Loucy (cell line): ENCODE measurements at regions not wholly inside any gene's neighbourhood (a gene's known extent, or its start where the extent isn't known, plus 50 kb on each side); places are given as distances from the start of the nearest gene placed in this dataset.

ENCODE experiments used
- H2AFZ ChIP-seq: fragments of 200-600 bp; sonication (generic); 2 replicates; pipeline ENCODE4 v1.6.0; 2016; ENCODE audit warnings: antibody characterized with exemption, mild to moderate bottlenecking, low read length, moderate library complexity
- H3F3A ChIP-seq: fragments of 200-600 bp; 2 replicates; pipeline ENCODE4 v1.6.0; 2016; ENCODE audit warnings: antibody characterized with exemption, low read depth, mild to moderate bottlenecking
- H3K27me3 ChIP-seq: fragments of 200-600 bp; sonication (generic); 2 replicates; pipeline ENCODE4 v1.6.1; 2014; ENCODE audit warnings: low read length, mild to moderate bottlenecking; ENCODE audit not compliant: insufficient read depth, poor library complexity, severe bottlenecking
- H3K36me3 ChIP-seq: fragments of 200-600 bp; sonication (generic); 2 replicates; pipeline ENCODE4 v1.6.1; 2016; ENCODE audit warnings: low read length; ENCODE audit not compliant: insufficient read depth
- H3K4me1 ChIP-seq: fragments of 200-600 bp; sonication (generic); 2 replicates; pipeline ENCODE4 v1.5.1; 2014; ENCODE audit warnings: low read length, mild to moderate bottlenecking; ENCODE audit not compliant: insufficient read depth, poor library complexity, severe bottlenecking
- H3K4me2 ChIP-seq: fragments of 200-600 bp; sonication (generic); 2 replicates; pipeline ENCODE4 v1.6.0; 2014; ENCODE audit warnings: antibody characterized with exemption, low read length, low read depth, mild to moderate bottlenecking; ENCODE audit not compliant: poor library complexity, severe bottlenecking
- H3K4me3 ChIP-seq: fragments of 200-600 bp; sonication (generic); 2 replicates; pipeline ENCODE4 v1.5.1; 2014; ENCODE audit warnings: low read length, mild to moderate bottlenecking, mixed read lengths; ENCODE audit not compliant: poor library complexity, severe bottlenecking
- H3K79me2 ChIP-seq: fragments of 200-600 bp; sonication (generic); 2 replicates; pipeline ENCODE4 v1.6.1; 2014; ENCODE audit warnings: low read length; ENCODE audit not compliant: insufficient read depth
- H3K9ac ChIP-seq: fragments of 200-600 bp; sonication (generic); 2 replicates; pipeline ENCODE4 v1.6.0; 2014; ENCODE audit warnings: mild to moderate bottlenecking, low read depth, low read length, moderate library complexity; ENCODE audit not compliant: poor library complexity, severe bottlenecking
- H3K9me2 ChIP-seq: fragments of 200-600 bp; sonication (generic); replicated peaks from 2 replicates; pipeline ENCODE4 v1.6.1; 2016; ENCODE audit warnings: low read depth, low read length, mixed read lengths
- H3K9me3 ChIP-seq: fragments of 200-600 bp; sonication (generic); 2 replicates; pipeline ENCODE4 v1.6.1; 2014; ENCODE audit warnings: mild to moderate bottlenecking, antibody characterized with exemption, low read length, low read depth; ENCODE audit not compliant: insufficient read depth
- H4K20me1 ChIP-seq: fragments of 200-600 bp; sonication (generic); 2 replicates; pipeline ENCODE4 v1.6.0; 2014; ENCODE audit warnings: antibody characterized with exemption, low read length, mild to moderate bottlenecking; ENCODE audit not compliant: insufficient read depth, poor library complexity, severe bottlenecking
- CTCF ChIP-seq: fragments of 200-600 bp; sonication (generic); conservative IDR thresholded peaks from 2 replicates; pipeline ENCODE4 v1.5.1; 2014; ENCODE audit warnings: mild to moderate bottlenecking, antibody characterized with exemption, low read length
- EZH2phosphoT487 ChIP-seq: fragments of 200-600 bp; IDR thresholded peaks from 2 replicates; pipeline ENCODE4 v1.6.1; 2018; ENCODE audit warnings: antibody characterized with exemption, mild to moderate bottlenecking, moderate library complexity, borderline replicate concordance

- no peak overlapping the region for H2AFZ ChIP-seq
Observed at GRCh38 chr12:13790317-13790716, 191.1 kb downstream of the GRIN2B start.

GRCh38 chr12:13788626-13789025, 192.8 kb downstream of the GRIN2B start:
- no peak overlapping the region for H3K4me2 ChIP-seq
- TF ChIP-seq CTCF = no peak
- TF ChIP-seq EZH2phosphoT487 = no peak

More at GRCh38 chr12:13790317-13790716, 191.1 kb downstream of the GRIN2B start:
- H3K4me2 ChIP-seq = no peak overlapping the region
- no peaks in the 10 kb centered on the region for H3K9me2 ChIP-seq
- H3K9ac ChIP-seq = no peak overlapping the region
- H3K4me1 ChIP-seq = no peaks in the 10 kb centered on the region
- no peaks in the 10 kb centered on the region for H4K20me1 ChIP-seq
- H3K9me3 ChIP-seq = no peaks in the 10 kb centered on the region
- no peaks in the 10 kb centered on the region for H3F3A ChIP-seq
- no peaks in the 10 kb centered on the region for H3K36me3 ChIP-seq
- no peak for TF ChIP-seq CTCF
- no peak for TF ChIP-seq EZH2phosphoT487
- no peak overlapping the region for H3K4me3 ChIP-seq
- H3K27me3 ChIP-seq = no peaks in the 10 kb centered on the region
- H3K79me2 ChIP-seq = no peaks in the 10 kb centered on the region

GRCh38 chr12:13786646-13787045, 194.8 kb downstream of the GRIN2B start:
- Histone ChIP-seq H3K9ac (no peak overlapping the region), H3F3A (no peaks in the 10 kb centered on the region), H3K79me2 (no peaks in the 10 kb centered on the region), H3K4me2 (no peak overlapping the region), H3K36me3 (no peaks in the 10 kb centered on the region), H3K9me2 (no peaks in the 10 kb centered on the region), H3K4me3 (no peak overlapping the region), H3K27me3 (no peaks in the 10 kb centered on the region), H4K20me1 (no peaks in the 10 kb centered on the region), H3K9me3 (no peaks in the 10 kb centered on the region), H3K4me1 (no peaks in the 10 kb centered on the region), H2AFZ (no peak overlapping the region)
- no peak for TF ChIP-seq CTCF
- no peak for TF ChIP-seq EZH2phosphoT487

More at GRCh38 chr12:13788626-13789025, 192.8 kb downstream of the GRIN2B start:
- no peaks in the 10 kb centered on the region for H3K9me2 ChIP-seq
- H3K79me2 ChIP-seq = no peaks in the 10 kb centered on the region
- H3F3A ChIP-seq = no peaks in the 10 kb centered on the region
- no peaks in the 10 kb centered on the region for H4K20me1 ChIP-seq
- H3K4me1 ChIP-seq = no peaks in the 10 kb centered on the region
- H3K27me3 ChIP-seq = no peaks in the 10 kb centered on the region
- H3K9me3 ChIP-seq = no peaks in the 10 kb centered on the region
- H3K36me3 ChIP-seq = no peaks in the 10 kb centered on the region
- no peak overlapping the region for H3K4me3 ChIP-seq
- no peak overlapping the region for H2AFZ ChIP-seq
- H3K9ac ChIP-seq = no peak overlapping the region
